Breast epithelium (tissue), 3 donors: ENCODE measurements at regions not wholly inside any gene's neighbourhood (a gene's known extent, or its start where the extent isn't known, plus 50 kb on each side); places are given as distances from the start of the nearest gene placed in this dataset.

Experiments
- CTCF ChIP-seq, 3 donors: fragments of 450-650 bp; IDR thresholded peaks; one replicate each; pipeline ENCODE4 v1.5.1; 2016 to 2017; ENCODE audit warnings: antibody characterized with exemption in 3 of 3, mild to moderate bottlenecking in 3 of 3, moderate library complexity in 3 of 3
- POLR2A ChIP-seq: fragments of 450-650 bp; IDR thresholded peaks from one replicate; pipeline ENCODE4 v1.6.1; 2016; ENCODE audit warnings: antibody characterized with exemption, mild to moderate bottlenecking, moderate library complexity

- TF ChIP-seq CTCF (IDR thresholded peaks at IDR 0.05) (no peak), POLR2A (no peak)
Measured at GRCh38 chr15:53367740-53368139, 391.7 kb downstream of the WDR72 start.
